ENCODE measurements at regions not wholly inside any gene's neighbourhood (a gene's known extent, or its start where the extent isn't known, plus 50 kb on each side); places are given as distances from the start of the nearest gene placed in this dataset.

- Histone ChIP-seq H3K27me3 (no peaks in the 10 kb centered on the region), H3K36me3 (no peaks in the 10 kb centered on the region), H3K4me1 (ENCODE audit: insufficient read depth) (no peaks in the 10 kb centered on the region), H3K9me3 (no peaks in the 10 kb centered on the region), H3K27ac (no peak overlapping the region), H3K4me3 (no peak overlapping the region)
- intact Hi-C loops (cut with DNase I) = no loop called here
- TF ChIP-seq CTCF (IDR thresholded peaks at IDR 0.05) = no peak
- TF ChIP-seq EP300 (IDR thresholded peaks at IDR 0.05) = no peak
- TF ChIP-seq POLR2A (IDR thresholded peaks at IDR 0.05) = no peak
- no peak for DNase-seq
These were observed 273.1 kb downstream of the SEMA3D start for GRCh38 chr7:84913731-84914130.

- Histone ChIP-seq H3K27me3 (no peaks in the 10 kb centered on the region), H3K27ac (no peak overlapping the region), H3K4me3 (no peak overlapping the region), H3K9me3 (no peaks in the 10 kb centered on the region), H3K4me1 (ENCODE audit: insufficient read depth) (no peaks in the 10 kb centered on the region), H3K36me3 (no peaks in the 10 kb centered on the region)
- DNase-seq = no peak
- 54 to 67% (median 62%) methylated on average over 5 of the region's 5 CpGs for WGBS, 3 donors
- intact Hi-C loops (cut with DNase I) = no loop called here
- TF ChIP-seq CTCF (IDR thresholded peaks at IDR 0.05) = no peak
- TF ChIP-seq EP300 (IDR thresholded peaks at IDR 0.05) = no peak
- no peak for TF ChIP-seq POLR2A (IDR thresholded peaks at IDR 0.05)
These were observed 273.7 kb downstream of the SEMA3D start for GRCh38 chr7:84912993-84913635.

GRCh38 chr7:84912537-84912936 is 274.3 kb downstream of the SEMA3D start:
- Histone ChIP-seq H3K27me3 (no peaks in the 10 kb centered on the region), H3K36me3 (no peaks in the 10 kb centered on the region), H3K4me3 (no peak overlapping the region), H3K27ac (no peak overlapping the region), H3K9me3 (no peaks in the 10 kb centered on the region), H3K4me1 (ENCODE audit: insufficient read depth) (no peaks in the 10 kb centered on the region)
- WGBS, 3 donors = 92 to 97% (median 96%) methylated on average over 2 of the region's 2 CpGs
- DNase-seq = no peak
- TF ChIP-seq CTCF (IDR thresholded peaks at IDR 0.05) (no peak), POLR2A (IDR thresholded peaks at IDR 0.05) (no peak), EP300 (IDR thresholded peaks at IDR 0.05) (no peak)
- intact Hi-C loops (cut with DNase I) = no loop called here

GRCh38 chr7:84912018-84912417 is 274.8 kb downstream of the SEMA3D start:
- Histone ChIP-seq H3K36me3 (no peaks in the 10 kb centered on the region), H3K27me3 (no peaks in the 10 kb centered on the region), H3K4me1 (ENCODE audit: insufficient read depth) (no peaks in the 10 kb centered on the region), H3K27ac (no peak overlapping the region), H3K9me3 (no peaks in the 10 kb centered on the region), H3K4me3 (no peak overlapping the region)
- intact Hi-C loops (cut with DNase I) = no loop called here
- no peak for DNase-seq
- TF ChIP-seq POLR2A (IDR thresholded peaks at IDR 0.05) (no peak), EP300 (IDR thresholded peaks at IDR 0.05) (no peak), CTCF (IDR thresholded peaks at IDR 0.05) (no peak)

All from ovary (tissue), 7 donors.